ENCODE measurements at regions not wholly inside any gene's neighbourhood (a gene's known extent, or its start where the extent isn't known, plus 50 kb on each side); places are given as distances from the start of the nearest gene placed in this dataset.

DNA sequence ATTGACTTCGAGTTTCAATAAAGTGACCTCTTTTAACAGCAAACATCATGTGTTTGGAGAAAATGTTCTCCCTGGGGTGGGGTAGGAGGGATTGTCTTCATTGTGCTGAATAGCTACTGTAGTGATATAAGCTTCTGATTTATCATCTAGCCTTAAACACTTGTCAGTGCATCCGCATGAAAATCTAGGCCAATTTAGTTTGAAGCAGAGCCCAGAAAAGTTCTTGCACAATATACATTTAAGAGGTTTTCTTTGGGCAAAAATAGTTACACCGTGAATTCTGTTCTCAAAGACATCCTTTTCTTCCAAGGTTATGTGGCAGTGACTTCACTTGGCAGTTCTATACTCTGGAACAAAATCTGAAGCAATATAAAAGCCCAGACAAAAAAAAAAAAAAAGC lies 136.0 kb upstream of the IFNG-AS1 start:
- H3K4me3 ChIP-seq (ENCODE audit: low read depth, low read length) = no peak overlapping the region
- no peak for DNase-seq (ENCODE audit: low read depth)
- TF ChIP-seq, protein P1, sequence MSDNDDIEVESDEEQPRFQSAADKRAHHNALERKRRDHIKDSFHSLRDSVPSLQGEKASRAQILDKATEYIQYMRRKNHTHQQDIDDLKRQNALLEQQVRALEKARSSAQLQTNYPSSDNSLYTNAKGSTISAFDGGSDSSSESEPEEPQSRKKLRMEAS (IDR thresholded peaks at IDR 0.05; ENCODE audit: low read depth, low read length) = no peak
- TF ChIP-seq MYC (IDR thresholded peaks at IDR 0.05; ENCODE audit: low read depth, low read length) = no peak
- TF ChIP-seq POLR2A (IDR thresholded peaks at IDR 0.05; ENCODE audit: extremely low read depth, insufficient read length) = no peak
- TF ChIP-seq, protein P2, sequence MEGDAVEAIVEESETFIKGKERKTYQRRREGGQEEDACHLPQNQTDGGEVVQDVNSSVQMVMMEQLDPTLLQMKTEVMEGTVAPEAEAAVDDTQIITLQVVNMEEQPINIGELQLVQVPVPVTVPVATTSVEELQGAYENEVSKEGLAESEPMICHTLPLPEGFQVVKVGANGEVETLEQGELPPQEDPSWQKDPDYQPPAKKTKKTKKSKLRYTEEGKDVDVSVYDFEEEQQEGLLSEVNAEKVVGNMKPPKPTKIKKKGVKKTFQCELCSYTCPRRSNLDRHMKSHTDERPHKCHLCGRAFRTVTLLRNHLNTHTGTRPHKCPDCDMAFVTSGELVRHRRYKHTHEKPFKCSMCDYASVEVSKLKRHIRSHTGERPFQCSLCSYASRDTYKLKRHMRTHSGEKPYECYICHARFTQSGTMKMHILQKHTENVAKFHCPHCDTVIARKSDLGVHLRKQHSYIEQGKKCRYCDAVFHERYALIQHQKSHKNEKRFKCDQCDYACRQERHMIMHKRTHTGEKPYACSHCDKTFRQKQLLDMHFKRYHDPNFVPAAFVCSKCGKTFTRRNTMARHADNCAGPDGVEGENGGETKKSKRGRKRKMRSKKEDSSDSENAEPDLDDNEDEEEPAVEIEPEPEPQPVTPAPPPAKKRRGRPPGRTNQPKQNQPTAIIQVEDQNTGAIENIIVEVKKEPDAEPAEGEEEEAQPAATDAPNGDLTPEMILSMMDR (IDR thresholded peaks at IDR 0.05; ENCODE audit: low read depth, low read length) = no peak

DNA sequence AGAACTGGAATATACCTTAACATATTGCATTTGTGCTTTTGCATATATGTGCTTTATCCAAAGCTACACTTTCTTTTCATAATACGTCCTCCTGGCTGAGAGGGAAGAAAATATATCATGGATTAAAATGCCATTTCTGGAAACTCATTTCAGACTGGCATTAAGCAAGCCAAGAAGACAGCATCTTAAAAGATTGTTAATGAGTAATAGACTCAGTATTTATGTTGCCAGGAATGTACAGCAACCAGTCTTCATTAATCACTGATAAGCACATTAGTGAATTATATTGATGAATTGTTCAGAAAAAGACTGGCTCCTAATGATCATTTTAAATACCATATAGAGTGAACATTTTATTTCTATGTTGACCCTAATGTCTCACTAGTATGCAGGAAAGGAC lies 134.9 kb upstream of the IFNG-AS1 start:
- no peak for DNase-seq (ENCODE audit: low read depth)
- TF ChIP-seq, protein P2 (IDR thresholded peaks at IDR 0.05; ENCODE audit: low read depth, low read length) = no peak
- TF ChIP-seq MYC (IDR thresholded peaks at IDR 0.05; ENCODE audit: low read depth, low read length) = no peak
- no peak overlapping the region for H3K4me3 ChIP-seq (ENCODE audit: low read depth, low read length)

DNA sequence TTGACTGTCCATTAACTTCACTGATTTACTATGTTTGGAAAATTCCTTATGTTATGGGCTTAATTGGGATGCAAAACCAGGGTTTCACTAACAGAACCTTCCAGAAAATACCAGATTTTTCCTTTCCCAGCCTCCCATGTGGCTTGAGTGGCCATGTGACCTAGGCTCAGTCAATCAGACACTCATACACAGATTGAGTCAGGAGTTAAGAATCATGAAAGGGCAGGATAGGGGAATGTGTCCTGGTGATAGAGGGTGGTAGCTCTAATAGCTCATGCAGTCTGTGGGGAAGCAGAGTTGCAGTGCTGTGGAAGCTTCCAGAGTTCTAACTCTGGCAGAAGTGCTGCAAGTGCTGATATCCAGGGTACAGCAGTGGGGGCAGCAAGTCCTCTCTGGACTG lies 134.1 kb upstream of the IFNG-AS1 start:
- TF ChIP-seq MYC (IDR thresholded peaks at IDR 0.05; ENCODE audit: low read depth, low read length) = no peak
- TF ChIP-seq, protein P2 (IDR thresholded peaks at IDR 0.05; ENCODE audit: low read depth, low read length) = no peak
- DNase-seq (ENCODE audit: low read depth) = no peak
- H3K4me3 ChIP-seq (ENCODE audit: low read depth, low read length) = no peak overlapping the region

DNA sequence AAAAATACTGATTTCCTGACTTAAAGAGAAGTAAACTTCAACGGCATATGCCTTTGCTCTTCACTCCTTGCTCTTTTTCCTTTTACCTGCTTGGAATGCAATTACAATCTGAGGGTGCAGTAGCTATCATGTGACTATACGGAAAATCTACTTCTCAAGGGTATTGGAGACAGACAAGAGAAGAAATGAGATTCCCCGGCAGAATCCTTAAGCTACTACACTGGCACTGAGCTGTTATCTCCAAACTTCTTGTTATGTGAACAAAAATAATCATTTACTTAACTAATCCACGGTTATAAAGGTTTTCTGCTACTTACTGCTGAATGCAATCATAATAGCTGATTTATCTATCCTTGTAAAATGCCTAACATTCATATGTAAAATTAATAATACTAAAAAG lies 118.0 kb upstream of the IFNG-AS1 start:
- no peak overlapping the region for H3K4me3 ChIP-seq (ENCODE audit: low read depth, low read length)
- TF ChIP-seq, protein P2 (IDR thresholded peaks at IDR 0.05; ENCODE audit: low read depth, low read length) = no peak
- no peak for TF ChIP-seq MYC (IDR thresholded peaks at IDR 0.05; ENCODE audit: low read depth, low read length)
- TF ChIP-seq POLR2A (IDR thresholded peaks at IDR 0.05; ENCODE audit: extremely low read depth, insufficient read length) = no peak
- TF ChIP-seq, protein P1 (IDR thresholded peaks at IDR 0.05; ENCODE audit: low read depth, low read length) = no peak
- DNase-seq (ENCODE audit: low read depth) = no peak

DNA sequence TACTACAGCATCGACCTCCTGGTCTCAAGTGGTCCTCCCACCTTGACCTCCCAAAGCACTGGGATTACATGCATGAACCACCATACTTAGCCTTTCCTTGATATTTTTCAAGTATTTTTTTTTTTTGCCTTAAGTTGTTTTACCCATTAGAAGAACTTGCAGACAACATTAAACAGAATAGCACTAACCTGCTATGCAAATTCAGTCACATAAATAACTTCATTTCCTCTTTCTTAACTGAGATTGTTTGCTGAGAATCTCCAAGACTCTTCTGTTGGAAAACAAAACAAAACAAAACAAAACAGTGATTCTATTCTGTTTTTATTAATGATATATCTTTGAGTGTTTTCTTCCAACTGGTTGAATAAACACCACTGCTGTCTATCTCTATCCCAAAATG lies 115.9 kb upstream of the IFNG-AS1 start:
- no peak for DNase-seq (ENCODE audit: low read depth)
- TF ChIP-seq POLR2A (IDR thresholded peaks at IDR 0.05; ENCODE audit: extremely low read depth, insufficient read length) = no peak
- no peak for TF ChIP-seq MYC (IDR thresholded peaks at IDR 0.05; ENCODE audit: low read depth, low read length)
- TF ChIP-seq, protein P1 (IDR thresholded peaks at IDR 0.05; ENCODE audit: low read depth, low read length) = no peak
- TF ChIP-seq, protein P2 (IDR thresholded peaks at IDR 0.05; ENCODE audit: low read depth, low read length) = no peak
- no peak overlapping the region for H3K4me3 ChIP-seq (ENCODE audit: low read depth, low read length)

DNA sequence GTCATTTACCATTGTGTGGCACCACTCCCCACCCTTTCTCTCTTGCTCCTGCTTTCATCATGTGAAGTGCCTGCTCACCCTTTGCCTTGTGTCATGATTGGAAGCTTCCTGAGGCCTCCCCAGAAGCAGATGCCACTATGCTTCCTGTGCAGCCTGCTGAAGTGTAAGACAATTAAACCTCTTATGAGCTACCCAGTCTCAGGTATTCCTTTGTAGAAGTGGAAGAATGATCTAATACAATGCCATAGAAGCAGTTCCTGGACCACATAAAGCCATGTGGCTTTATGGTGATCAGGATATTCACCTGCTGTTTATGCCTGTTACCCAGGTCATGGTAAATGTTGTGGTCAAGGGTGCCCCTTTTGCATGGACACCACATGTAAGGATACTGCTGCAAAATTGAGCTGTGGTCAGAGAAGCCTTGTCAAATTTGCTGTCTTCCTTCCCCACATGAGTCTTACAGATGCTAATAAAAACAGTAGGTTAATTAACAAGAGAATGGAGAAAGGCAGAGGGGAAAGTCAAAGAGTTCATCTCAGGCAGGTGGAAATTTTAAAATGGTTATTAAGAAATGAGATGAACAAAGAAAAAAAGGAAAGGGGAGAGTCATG lies 112.8 kb upstream of the IFNG-AS1 start:
- TF ChIP-seq, protein P1 (IDR thresholded peaks at IDR 0.05; ENCODE audit: low read depth, low read length) = no peak
- no peak for TF ChIP-seq POLR2A (IDR thresholded peaks at IDR 0.05; ENCODE audit: extremely low read depth, insufficient read length)
- TF ChIP-seq MYC (IDR thresholded peaks at IDR 0.05; ENCODE audit: low read depth, low read length) = no peak
- TF ChIP-seq, protein P2 (IDR thresholded peaks at IDR 0.05; ENCODE audit: low read depth, low read length) = no peak
- DNase-seq (ENCODE audit: low read depth) = no peak
- H3K4me3 ChIP-seq (ENCODE audit: low read depth, low read length) = no peak overlapping the region

Measured in NB4 (cell line).